ENCODE measurements at regions not wholly inside any gene's neighbourhood (a gene's known extent, or its start where the extent isn't known, plus 50 kb on each side); places are given as distances from the start of the nearest gene placed in this dataset.

DNA sequence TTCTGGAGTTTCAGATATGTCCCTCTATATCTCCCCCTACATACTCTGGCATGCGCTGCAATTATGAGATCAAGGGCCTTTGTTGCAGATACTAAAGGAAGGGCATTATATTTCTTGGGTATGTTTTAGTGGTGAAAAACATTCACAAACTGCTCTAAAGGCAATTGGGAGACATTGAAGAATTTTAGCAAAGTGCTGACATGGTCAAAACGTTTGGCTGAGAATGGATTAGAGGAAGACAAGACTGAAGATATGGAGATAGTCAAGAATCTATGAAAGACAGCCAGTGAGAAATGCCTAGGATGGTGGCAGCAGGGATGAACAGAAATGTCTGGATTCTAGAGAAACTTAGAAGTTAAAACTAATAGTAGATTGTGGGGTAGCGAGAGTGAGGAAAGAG, 104.5 kb upstream of the CABCOCO1 start:
- DNase-seq (ENCODE audit: missing footprints) = no peak
- no peak for ATAC-seq
- intact Hi-C loops (cut with DNase I) = no loop called here

DNA sequence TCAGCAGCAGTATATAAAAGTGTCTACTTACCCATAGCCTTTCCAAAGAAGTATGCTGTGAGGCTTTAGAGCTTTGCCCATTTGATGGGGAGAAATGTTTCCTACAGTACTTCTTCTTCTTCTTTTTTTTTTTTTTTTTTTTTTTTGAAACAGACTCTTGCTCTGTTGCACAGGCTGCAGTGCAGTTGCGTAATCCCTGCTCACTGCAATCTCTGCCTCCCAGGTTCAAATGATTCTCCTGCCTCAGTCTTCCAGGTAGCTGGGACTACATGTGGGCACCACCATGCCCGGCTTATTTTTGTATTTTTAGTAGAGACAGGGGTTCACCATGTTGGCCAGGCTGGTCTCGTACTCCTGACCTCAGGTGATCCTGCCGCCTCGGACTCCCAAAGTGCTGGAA, 101.7 kb upstream of the TMEM26 start:
- DNase-seq (ENCODE audit: missing footprints) (no peak), ATAC-seq (no peak)
- intact Hi-C loops (cut with DNase I) = no loop called here

DNA sequence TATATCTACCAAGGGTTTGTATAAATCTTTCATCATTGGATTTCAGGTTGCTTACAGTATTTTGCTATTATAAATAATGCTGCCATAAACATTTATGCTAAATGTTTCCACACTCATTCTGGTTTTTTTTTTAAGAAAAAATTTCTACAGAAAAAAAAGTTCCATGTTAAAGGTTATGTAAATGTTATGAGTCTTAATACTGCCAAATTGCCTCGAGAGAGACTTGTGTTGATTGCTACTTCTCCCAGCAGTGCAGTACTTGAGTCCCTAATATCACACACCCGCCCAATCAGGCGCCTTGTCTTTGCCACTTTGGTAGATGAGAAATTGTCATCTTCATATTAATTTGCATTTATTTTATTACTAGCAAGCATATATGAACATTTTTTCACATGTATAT, 96.7 kb upstream of the TMEM26 start:
- DNase-seq (ENCODE audit: missing footprints) = no peak
- intact Hi-C loops (cut with DNase I) = no loop called here

DNA sequence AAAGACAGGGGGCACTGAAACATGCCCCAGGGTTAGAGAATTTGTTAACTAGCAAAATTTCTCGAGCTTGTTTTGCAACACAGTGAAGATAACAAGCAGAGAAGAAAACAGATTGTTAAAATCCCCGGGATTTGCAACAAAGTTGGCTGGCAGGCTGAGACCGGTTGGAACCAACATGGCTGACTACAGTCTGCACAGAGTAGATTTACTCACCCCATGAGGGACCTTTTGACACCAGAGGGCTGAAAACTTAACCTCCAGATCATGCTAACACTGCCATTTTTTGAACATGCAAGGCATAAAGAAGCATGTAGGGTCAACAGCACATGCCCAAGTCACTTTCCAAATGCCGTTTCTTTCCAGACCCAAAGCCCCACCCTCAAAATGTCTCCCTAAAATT, 95.2 kb upstream of the TMEM26 start:
- ATAC-seq (no peak), DNase-seq (ENCODE audit: missing footprints) (no peak)
- intact Hi-C loops (cut with DNase I) = no loop called here

More for the DNA sequence above, 96.7 kb upstream of the TMEM26 start:
- no peak for ATAC-seq

DNA sequence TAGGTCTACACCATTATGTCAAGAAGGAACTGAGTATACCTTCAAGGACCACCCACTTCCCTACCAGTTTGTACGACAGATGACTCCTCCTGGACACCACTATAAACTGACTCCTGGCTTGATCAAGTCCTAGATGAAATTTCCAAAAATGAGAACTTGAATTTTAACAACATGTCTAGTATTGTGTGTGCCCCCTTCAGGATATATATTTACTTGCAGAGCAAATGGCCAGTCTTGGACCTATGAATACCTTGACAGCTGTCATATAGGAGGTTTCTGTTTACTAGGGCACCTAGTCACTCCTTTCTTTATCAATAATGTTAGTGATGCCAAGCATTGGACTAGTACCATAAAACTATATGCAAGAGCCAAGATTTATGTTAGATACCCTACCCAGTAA, 94.1 kb upstream of the TMEM26 start:
- intact Hi-C loops (cut with DNase I) = no loop called here
- DNase-seq (ENCODE audit: missing footprints) (no peak), ATAC-seq (no peak)

DNA sequence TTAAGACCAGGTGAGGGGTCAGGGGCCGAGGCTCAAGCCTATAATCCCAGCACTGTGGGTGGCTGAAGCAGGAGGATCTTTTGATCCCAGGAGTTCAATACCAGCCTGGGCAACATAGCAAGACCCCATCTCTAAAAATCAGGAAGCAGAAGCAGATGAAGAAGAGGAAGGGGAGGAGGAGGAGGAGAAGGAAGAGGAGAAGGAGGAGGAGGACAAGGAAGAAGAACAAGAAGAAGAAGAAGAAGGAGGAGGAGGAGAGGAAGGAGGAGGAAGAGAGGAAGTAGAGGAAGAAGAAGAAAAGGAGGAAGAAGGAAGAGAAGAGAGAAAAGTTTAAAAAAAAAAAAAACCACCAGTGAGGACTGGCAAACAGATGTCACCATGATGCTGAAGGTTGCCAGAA, 92.0 kb upstream of the TMEM26 start:
- intact Hi-C loops (cut with DNase I) = no loop called here
- ATAC-seq (no peak), DNase-seq (ENCODE audit: missing footprints) (no peak)

DNA sequence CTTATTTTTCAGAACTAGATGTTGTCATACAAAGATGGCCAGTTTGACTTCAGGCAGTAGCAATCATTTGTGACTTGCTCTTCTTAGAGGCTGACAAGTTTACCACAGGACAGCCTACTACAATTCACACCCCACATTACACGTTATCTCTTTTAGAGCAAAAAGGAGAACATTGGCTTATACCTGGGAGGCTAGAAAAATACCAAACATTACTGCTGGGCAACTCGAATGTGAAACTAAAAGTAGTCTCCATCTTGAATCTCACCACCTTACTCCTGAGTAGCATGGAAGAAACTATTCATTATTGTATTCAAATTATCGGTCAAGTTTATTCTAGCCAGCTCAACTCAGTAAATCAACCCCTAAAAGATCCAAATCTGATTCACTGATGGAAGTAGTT, 90.7 kb upstream of the TMEM26 start:
- DNase-seq (ENCODE audit: missing footprints) (no peak), ATAC-seq (no peak)
- intact Hi-C loops (cut with DNase I) = no loop called here

DNA sequence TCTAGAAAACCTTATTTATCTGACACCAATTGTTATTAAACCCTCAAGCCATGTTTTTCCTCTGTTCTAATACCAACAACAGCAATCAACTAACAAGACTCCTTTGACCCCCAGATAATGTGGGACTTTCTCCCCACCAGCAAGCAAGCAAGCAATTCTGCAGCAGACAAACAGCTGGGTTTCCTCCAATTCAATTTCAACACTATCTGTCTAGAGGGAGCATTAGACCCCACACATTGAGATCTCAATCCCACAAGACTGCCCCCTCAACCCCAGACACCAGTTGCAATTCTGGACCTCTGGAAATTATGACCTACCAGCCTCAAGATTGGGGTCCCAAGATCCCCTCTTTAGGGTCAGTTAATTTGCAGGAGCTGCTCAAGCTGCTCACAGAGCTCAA, 89.4 kb upstream of the TMEM26 start:
- intact Hi-C loops (cut with DNase I) = no loop called here
- DNase-seq (ENCODE audit: missing footprints) (no peak), ATAC-seq (no peak)

DNA sequence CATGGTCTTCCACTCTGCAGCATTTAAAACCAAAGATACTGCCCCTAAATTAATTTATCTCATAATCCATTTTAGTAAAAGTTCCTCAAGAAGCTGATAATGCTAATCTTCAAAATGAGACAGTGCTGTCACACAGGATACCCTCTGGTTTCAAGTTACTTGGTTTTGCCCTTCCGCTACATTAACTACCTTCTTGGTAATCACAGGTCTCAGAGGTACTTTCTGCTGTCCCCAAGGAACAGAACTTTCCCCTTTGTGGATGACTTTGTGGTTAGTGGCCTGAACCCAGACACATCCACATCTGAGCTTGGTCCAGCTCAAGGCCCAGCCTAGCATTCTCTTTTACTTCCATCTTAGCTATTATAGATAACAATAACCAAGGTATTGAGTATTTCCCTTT, 88.8 kb upstream of the TMEM26 start:
- ATAC-seq (no peak), DNase-seq (ENCODE audit: missing footprints) (no peak)
- intact Hi-C loops (cut with DNase I) = no loop called here

DNA sequence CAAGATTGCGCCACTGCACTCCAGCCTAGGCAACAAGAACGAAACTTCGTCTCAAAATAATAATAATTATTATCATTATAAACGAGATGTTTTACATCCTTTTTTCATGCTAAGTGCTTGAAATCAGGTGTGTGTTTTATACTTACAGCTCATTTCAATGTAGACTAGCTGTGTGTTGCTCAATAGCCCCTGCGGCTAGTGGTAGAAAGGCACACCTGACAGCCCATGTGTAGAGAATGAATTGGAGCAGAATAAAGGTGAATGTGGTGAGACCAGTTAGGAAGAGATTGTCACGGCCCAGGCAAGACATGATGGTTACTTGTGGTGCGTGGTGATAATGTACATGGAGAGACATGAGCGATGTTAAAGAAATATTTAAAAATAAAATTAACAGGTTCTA, 86.7 kb upstream of the TMEM26 start:
- no peak for DNase-seq (ENCODE audit: missing footprints)
- no peak for ATAC-seq
- intact Hi-C loops (cut with DNase I) = no loop called here

DNA sequence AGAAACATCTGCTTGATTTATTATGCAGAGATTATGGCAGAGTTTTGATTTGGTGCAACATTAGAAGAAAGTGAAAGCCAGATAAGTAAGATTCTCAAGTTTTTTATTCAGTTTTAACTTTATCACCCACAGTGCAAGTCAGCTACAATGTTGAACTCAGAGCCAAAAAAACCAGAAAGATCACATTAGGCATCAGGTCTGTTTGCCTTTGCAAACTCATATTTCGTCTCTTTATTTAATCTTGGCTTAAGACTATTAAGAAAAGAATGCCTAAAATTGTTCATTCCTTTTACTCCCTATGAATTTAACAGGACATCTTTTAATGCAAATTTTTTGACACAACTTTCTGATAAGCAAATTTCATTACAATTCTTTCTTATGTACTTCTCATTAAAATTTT, 76.0 kb upstream of the TMEM26 start:
- intact Hi-C loops (cut with DNase I) = no loop called here
- no peak for ATAC-seq
- no peak for DNase-seq (ENCODE audit: missing footprints)

DNA sequence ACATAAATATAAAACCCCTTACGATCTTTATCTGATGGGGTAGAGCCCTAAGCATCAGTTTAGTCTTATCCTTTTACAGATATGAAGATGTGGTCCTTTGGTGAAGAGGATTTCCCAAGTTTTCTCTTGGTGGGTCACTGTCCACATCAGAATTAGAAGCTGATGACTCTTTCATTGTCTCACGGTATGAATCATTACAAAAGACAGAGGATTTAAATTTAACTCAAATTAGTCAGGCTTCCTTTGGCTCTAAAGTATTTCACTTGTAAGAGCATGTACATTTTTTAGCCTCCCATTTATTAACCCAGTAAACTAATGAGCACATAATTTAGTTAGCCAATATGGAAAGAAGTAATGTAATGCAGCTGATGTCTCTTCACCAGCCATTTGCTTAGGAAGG, 49.9 kb upstream of the TMEM26 start:
- intact Hi-C loops (cut with DNase I) = no loop called here
- DNase-seq (ENCODE audit: missing footprints) (no peak), ATAC-seq (no peak)

All from Right ventricle myocardium inferior (tissue), 1 donor.